Ureter (tissue), 1 donor: ENCODE measurements at regions not wholly inside any gene's neighbourhood (a gene's known extent, or its start where the extent isn't known, plus 50 kb on each side); places are given as distances from the start of the nearest gene placed in this dataset.
"Not testable (repeated sequence)": the region's sequence is repeated elsewhere in the genome, so short reads cannot be mapped to it uniquely, and the experiment has no call there.

Experiments
- DNase-seq: peaks from one replicate; pipeline ENCODE4 v3.0.0-alpha.2; 2020; ENCODE audit warnings: low spot score
- donor health status: DM: yes; HTN: yes; CAD: no.

GRCh38 chr12:59084511-59085375, 164.4 kb upstream of the LRIG3 start:
- DNase-seq, result peak; percentile 45

GRCh38 chr12:59082952-59083351, 162.6 kb upstream of the LRIG3 start:
- DNase-seq, result no peak

- no peak for DNase-seq
These were observed 159.8 kb upstream of the LRIG3 start for GRCh38 chr12:59080101-59080500.

GRCh38 chr12:59079472-59079871, 159.2 kb upstream of the LRIG3 start:
- DNase-seq, result no peak

- no peak for DNase-seq
These were observed 158.7 kb upstream of the LRIG3 start for GRCh38 chr12:59079002-59079401.

- DNase-seq, result peak; percentile 64
These were observed 157.5 kb upstream of the LRIG3 start for GRCh38 chr12:59077575-59078426.

DNA sequence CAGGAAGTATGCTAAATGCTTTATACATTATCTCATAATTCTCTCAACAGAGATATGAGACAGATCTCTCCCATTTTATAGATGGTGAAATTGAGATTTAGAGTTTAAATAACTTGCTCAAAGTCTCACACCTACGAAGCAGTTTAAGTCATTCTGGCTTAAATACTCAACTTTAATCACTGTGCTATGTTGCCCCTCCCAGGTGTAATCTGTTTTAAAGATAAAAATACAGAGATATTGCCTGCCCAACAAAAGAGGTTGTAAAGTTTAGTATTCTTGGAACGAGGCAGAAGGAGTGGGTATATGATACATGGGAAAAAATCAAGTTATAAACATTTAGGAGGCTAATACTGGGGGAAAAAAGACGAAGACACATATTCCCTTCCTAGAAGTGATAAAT, 156.8 kb upstream of the LRIG3 start:
- DNase-seq, result no peak

GRCh38 chr12:59076622-59077021, 156.3 kb upstream of the LRIG3 start:
- no peak for DNase-seq

GRCh38 chr12:59075968-59076490, 155.7 kb upstream of the LRIG3 start:
- no peak for DNase-seq

- DNase-seq, result no peak
These were observed 154.8 kb upstream of the LRIG3 start for GRCh38 chr12:59075141-59075540.

GRCh38 chr12:59070322-59070933, 150.1 kb upstream of the LRIG3 start:
- DNase-seq, result no peak

- DNase-seq, result no peak
These were observed 149.2 kb upstream of the LRIG3 start for GRCh38 chr12:59069516-59069915.

DNA sequence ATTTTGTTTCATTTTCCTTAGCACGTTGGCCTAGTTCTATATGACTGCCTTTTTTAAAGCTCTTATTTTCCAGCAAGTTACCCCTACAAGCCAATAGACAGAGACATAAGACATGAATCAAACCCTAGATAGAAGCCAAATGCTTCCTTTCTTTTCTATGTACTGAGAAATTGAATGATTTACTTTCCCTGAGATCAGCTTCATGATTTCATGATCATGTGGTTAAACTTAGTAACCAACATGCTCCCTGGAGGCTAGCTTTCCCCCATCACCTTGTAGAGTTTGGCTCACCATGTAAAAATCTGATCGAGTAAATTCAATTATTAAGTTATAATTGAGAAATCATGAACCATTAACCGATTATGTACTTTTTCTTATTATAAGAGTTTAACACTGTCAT, 148.1 kb upstream of the LRIG3 start:
- DNase-seq, result no peak

- no peak for DNase-seq
These were observed 146.8 kb upstream of the LRIG3 start for GRCh38 chr12:59067083-59067482.

- no peak for DNase-seq
These were observed 146.1 kb upstream of the LRIG3 start for GRCh38 chr12:59066445-59066844.

DNA sequence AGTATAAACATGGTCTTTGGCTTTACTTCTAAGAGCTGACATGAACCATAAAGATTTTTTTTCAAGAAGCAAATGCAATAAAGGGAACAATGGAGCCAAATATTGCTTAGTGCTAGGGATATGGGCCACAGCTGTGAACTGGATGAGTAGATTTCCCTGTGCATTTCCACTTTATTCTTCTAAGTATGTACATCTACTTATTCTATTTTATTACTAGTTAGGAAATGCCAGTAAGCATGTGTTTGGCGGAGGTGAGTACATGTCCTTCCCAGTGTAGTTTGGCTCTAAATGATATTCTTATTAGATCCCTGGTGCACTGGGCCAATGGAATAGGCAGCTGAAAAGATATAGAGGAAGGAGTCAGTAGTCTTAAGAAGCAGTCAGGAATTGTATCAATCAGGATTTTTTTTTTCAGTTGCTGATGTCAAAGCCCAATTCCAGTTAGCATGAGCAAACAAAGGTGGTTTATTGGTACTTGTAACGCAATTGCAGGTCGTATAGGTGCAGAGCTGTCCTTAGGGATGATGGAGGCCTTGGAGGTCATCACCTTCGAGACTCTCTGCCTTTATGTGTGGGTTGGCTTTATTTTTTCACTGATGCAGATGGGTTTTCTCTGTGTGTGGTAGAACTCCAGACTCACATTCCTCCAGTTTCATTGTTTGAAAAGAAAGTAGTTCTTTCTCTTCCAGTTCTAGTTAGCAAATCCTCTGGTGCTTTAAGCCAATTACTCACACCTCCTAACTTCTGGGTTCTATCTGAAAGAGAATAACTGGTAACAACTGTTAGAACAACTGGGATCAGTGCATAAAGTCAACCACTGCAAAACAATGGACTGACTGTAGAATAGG, 139.0 kb upstream of the LRIG3 start:
- no peak for DNase-seq

- DNase-seq, result no peak
These were observed 136.7 kb upstream of the LRIG3 start for GRCh38 chr12:59056966-59057365.

DNA sequence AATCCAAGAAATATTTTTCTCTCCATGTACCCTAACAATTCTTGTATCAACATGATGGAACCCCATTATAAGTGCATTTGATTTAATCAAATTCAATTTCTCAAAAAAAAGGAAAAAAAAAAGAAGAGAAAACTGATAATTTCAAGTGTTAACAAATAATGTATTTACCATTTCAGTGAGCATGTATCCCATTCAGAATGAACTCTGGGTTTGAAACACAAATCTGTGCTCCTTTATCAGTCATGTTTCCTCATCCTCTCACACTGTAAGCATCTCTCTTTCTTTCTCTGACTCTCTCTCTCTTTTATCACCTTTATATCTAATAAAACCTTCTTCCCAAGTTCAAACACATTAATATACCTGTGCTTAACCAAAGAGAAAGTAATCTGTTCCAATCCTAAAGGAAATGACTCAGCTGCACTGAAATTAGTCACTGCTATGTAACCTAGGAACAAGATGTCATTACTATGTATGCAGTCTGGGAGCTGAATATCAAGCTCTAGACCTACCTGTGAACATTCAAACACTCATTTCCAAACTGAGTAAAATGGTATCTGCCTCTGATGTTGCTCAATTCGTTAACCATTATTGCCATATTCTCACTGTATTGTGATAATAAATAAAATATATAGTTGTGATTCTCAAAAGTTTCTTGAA, 135.0 kb upstream of the LRIG3 start:
- no peak for DNase-seq

- not testable (repeated sequence) for DNase-seq
These were observed 133.1 kb upstream of the LRIG3 start for GRCh38 chr12:59053266-59053899.
